ENCODE measurements at regions not wholly inside any gene's neighbourhood (a gene's known extent, or its start where the extent isn't known, plus 50 kb on each side); places are given as distances from the start of the nearest gene placed in this dataset.

GRCh38 chr11:121743285-121743684, 290.5 kb upstream of the SORL1-AS1 start:
- DNase-seq (ENCODE audit: low read depth, low spot score): no peak

GRCh38 chr11:121741761-121742361, 289.1 kb upstream of the SORL1-AS1 start:
- no peak for DNase-seq (ENCODE audit: low read depth, low spot score)

- DNase-seq (ENCODE audit: low read depth, low spot score): no peak
Observed at GRCh38 chr11:121741351-121741760, 288.6 kb upstream of the SORL1-AS1 start.

- DNase-seq (ENCODE audit: low read depth, low spot score): no peak
Observed at GRCh38 chr11:121740902-121741301, 288.1 kb upstream of the SORL1-AS1 start.

GRCh38 chr11:121733858-121734257, 281.1 kb upstream of the SORL1-AS1 start:
- DNase-seq (ENCODE audit: low read depth, low spot score): no peak

- no peak for DNase-seq (ENCODE audit: low read depth, low spot score)
Observed at GRCh38 chr11:121727942-121728341, 275.2 kb upstream of the SORL1-AS1 start.

- DNase-seq (ENCODE audit: low read depth, low spot score): peak; percentile 39
Observed at GRCh38 chr11:121723246-121723741, 270.5 kb upstream of the SORL1-AS1 start.

GRCh38 chr11:121722431-121723245, 269.9 kb upstream of the SORL1-AS1 start:
- peak; percentile 82 for DNase-seq (ENCODE audit: low read depth, low spot score)

GRCh38 chr11:121721961-121722360, 269.2 kb upstream of the SORL1-AS1 start:
- DNase-seq (ENCODE audit: low read depth, low spot score): no peak

- no peak for DNase-seq (ENCODE audit: low read depth, low spot score)
Observed at GRCh38 chr11:121721448-121721847, 268.7 kb upstream of the SORL1-AS1 start.

GRCh38 chr11:121717296-121717695, 264.5 kb upstream of the SORL1-AS1 start:
- DNase-seq (ENCODE audit: low read depth, low spot score): no peak

GRCh38 chr11:121716060-121716459, 263.3 kb upstream of the SORL1-AS1 start:
- no peak for DNase-seq (ENCODE audit: low read depth, low spot score)

- DNase-seq (ENCODE audit: low read depth, low spot score): no peak
Observed at GRCh38 chr11:121715405-121715804, 262.6 kb upstream of the SORL1-AS1 start.

- no peak for DNase-seq (ENCODE audit: low read depth, low spot score)
Observed at GRCh38 chr11:121714351-121714750, 261.6 kb upstream of the SORL1-AS1 start.

GRCh38 chr11:121711939-121712338, 259.2 kb upstream of the SORL1-AS1 start:
- DNase-seq (ENCODE audit: low read depth, low spot score): no peak

GRCh38 chr11:121711236-121711635, 258.5 kb upstream of the SORL1-AS1 start:
- no peak for DNase-seq (ENCODE audit: low read depth, low spot score)

- DNase-seq (ENCODE audit: low read depth, low spot score): no peak
Observed at GRCh38 chr11:121706884-121707420, 254.2 kb upstream of the SORL1-AS1 start.

GRCh38 chr11:121703201-121703600, 250.4 kb upstream of the SORL1-AS1 start:
- no peak for DNase-seq (ENCODE audit: low read depth, low spot score)

- no peak for DNase-seq (ENCODE audit: low read depth, low spot score)
Observed at GRCh38 chr11:121700968-121701367, 248.2 kb upstream of the SORL1-AS1 start.

- no peak for DNase-seq (ENCODE audit: low read depth, low spot score)
Observed at GRCh38 chr11:121699801-121700200, 247.0 kb upstream of the SORL1-AS1 start.

- no peak for DNase-seq (ENCODE audit: low read depth, low spot score)
Observed at GRCh38 chr11:121696931-121697670, 244.3 kb upstream of the SORL1-AS1 start.
